ENCODE measurements at regions not wholly inside any gene's neighbourhood (a gene's known extent, or its start where the extent isn't known, plus 50 kb on each side); places are given as distances from the start of the nearest gene placed in this dataset.

- TF ChIP-seq MAX (IDR thresholded peaks at IDR 0.05) (no peak), RAD21 (IDR thresholded peaks at IDR 0.05; ENCODE audit: low read depth) (peak; percentile 62)
These were observed 382.0 kb downstream of the GABRG1 start for GRCh38 chr4:45741897-45742296.

GRCh38 chr4:45732161-45732560 is 391.7 kb downstream of the GABRG1 start:
- TF ChIP-seq RAD21 (IDR thresholded peaks at IDR 0.05; ENCODE audit: low read depth): no peak
- no peak for TF ChIP-seq FOXM1 (IDR thresholded peaks at IDR 0.05; ENCODE audit: borderline replicate concordance, low read depth)
- no peak for TF ChIP-seq EGR1 (IDR thresholded peaks at IDR 0.05)
- no peak for TF ChIP-seq ZBTB7A (IDR thresholded peaks at IDR 0.05; ENCODE audit: low read depth)
- no peak for TF ChIP-seq YY1 (IDR thresholded peaks at IDR 0.05; ENCODE audit: low read depth)
- no peak for TF ChIP-seq REST (IDR thresholded peaks at IDR 0.05; ENCODE audit: low read depth)
- TF ChIP-seq CEBPB (IDR thresholded peaks at IDR 0.05): no peak
- TF ChIP-seq TAF1 (IDR thresholded peaks at IDR 0.05; ENCODE audit: low read depth): no peak
- TF ChIP-seq USF1 (IDR thresholded peaks at IDR 0.05): no peak
- TF ChIP-seq NFIC (IDR thresholded peaks at IDR 0.05): no peak
- TF ChIP-seq TEAD4 (IDR thresholded peaks at IDR 0.05): no peak
- no peak for TF ChIP-seq CREB1 (IDR thresholded peaks at IDR 0.05; ENCODE audit: low read depth)
- TF ChIP-seq EP300 (IDR thresholded peaks at IDR 0.05; ENCODE audit: borderline replicate concordance): no peak
- TF ChIP-seq TCF12 (IDR thresholded peaks at IDR 0.05; ENCODE audit: low read depth): no peak
- no peak for TF ChIP-seq MAX (IDR thresholded peaks at IDR 0.05)

- no peak for TF ChIP-seq CREB1 (IDR thresholded peaks at IDR 0.05; ENCODE audit: low read depth)
- TF ChIP-seq CEBPB (IDR thresholded peaks at IDR 0.05): no peak
- no peak for TF ChIP-seq TCF12 (IDR thresholded peaks at IDR 0.05; ENCODE audit: low read depth)
- no peak for TF ChIP-seq REST (IDR thresholded peaks at IDR 0.05; ENCODE audit: low read depth)
- no peak for TF ChIP-seq MAX (IDR thresholded peaks at IDR 0.05)
- no peak for TF ChIP-seq RAD21 (IDR thresholded peaks at IDR 0.05; ENCODE audit: low read depth)
- TF ChIP-seq TEAD4 (IDR thresholded peaks at IDR 0.05): no peak
- no peak for TF ChIP-seq TAF1 (IDR thresholded peaks at IDR 0.05; ENCODE audit: low read depth)
- TF ChIP-seq USF1 (IDR thresholded peaks at IDR 0.05): no peak
- TF ChIP-seq NFIC (IDR thresholded peaks at IDR 0.05): no peak
- TF ChIP-seq EP300 (IDR thresholded peaks at IDR 0.05; ENCODE audit: borderline replicate concordance): no peak
- TF ChIP-seq YY1 (IDR thresholded peaks at IDR 0.05; ENCODE audit: low read depth): no peak
- TF ChIP-seq EGR1 (IDR thresholded peaks at IDR 0.05): no peak
- no peak for TF ChIP-seq ZBTB7A (IDR thresholded peaks at IDR 0.05; ENCODE audit: low read depth)
These were observed 407.8 kb downstream of the GABRG1 start for GRCh38 chr4:45716093-45716492.

GRCh38 chr4:45713996-45714395 is 409.9 kb downstream of the GABRG1 start:
- TF ChIP-seq FOXM1 (IDR thresholded peaks at IDR 0.05; ENCODE audit: borderline replicate concordance, low read depth): no peak
- no peak for TF ChIP-seq MAX (IDR thresholded peaks at IDR 0.05)

- TF ChIP-seq CREB1 (IDR thresholded peaks at IDR 0.05; ENCODE audit: low read depth): no peak
- no peak for TF ChIP-seq CEBPB (IDR thresholded peaks at IDR 0.05)
- TF ChIP-seq REST (IDR thresholded peaks at IDR 0.05; ENCODE audit: low read depth): no peak
- TF ChIP-seq USF1 (IDR thresholded peaks at IDR 0.05): no peak
- TF ChIP-seq MAX (IDR thresholded peaks at IDR 0.05): no peak
- TF ChIP-seq YY1 (IDR thresholded peaks at IDR 0.05; ENCODE audit: low read depth): no peak
- no peak for TF ChIP-seq ZBTB7A (IDR thresholded peaks at IDR 0.05; ENCODE audit: low read depth)
- TF ChIP-seq EP300 (IDR thresholded peaks at IDR 0.05; ENCODE audit: borderline replicate concordance): no peak
- TF ChIP-seq RAD21 (IDR thresholded peaks at IDR 0.05; ENCODE audit: low read depth): no peak
- TF ChIP-seq TAF1 (IDR thresholded peaks at IDR 0.05; ENCODE audit: low read depth): no peak
- no peak for TF ChIP-seq EGR1 (IDR thresholded peaks at IDR 0.05)
- no peak for TF ChIP-seq TCF12 (IDR thresholded peaks at IDR 0.05; ENCODE audit: low read depth)
- no peak for TF ChIP-seq TEAD4 (IDR thresholded peaks at IDR 0.05)
These were observed 422.2 kb downstream of the GABRG1 start for GRCh38 chr4:45701621-45702020.

Measured in Ishikawa (cell line).